ENCODE measurements at regions not wholly inside any gene's neighbourhood (a gene's known extent, or its start where the extent isn't known, plus 50 kb on each side); places are given as distances from the start of the nearest gene placed in this dataset.

DNA sequence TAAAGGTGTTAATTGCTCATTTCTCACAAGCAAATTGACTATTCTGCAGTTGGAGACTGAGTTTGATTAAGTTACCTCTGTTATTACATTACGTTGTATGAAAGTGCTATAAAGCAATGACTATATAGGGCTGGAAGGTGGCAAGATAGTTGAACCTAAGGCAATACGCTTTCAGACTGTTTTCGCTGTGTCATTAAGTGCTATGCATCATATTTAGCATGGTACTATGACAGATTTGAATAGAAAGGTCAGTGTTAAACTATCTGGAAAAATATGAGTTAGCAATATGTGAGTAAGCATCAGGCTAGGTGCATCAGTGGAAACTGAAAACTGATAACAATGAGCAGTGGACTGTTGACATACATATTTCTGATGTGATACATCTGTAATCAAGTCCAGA lies 206.0 kb upstream of the ARHGAP24 start:
- no peak for DNase-seq

DNA sequence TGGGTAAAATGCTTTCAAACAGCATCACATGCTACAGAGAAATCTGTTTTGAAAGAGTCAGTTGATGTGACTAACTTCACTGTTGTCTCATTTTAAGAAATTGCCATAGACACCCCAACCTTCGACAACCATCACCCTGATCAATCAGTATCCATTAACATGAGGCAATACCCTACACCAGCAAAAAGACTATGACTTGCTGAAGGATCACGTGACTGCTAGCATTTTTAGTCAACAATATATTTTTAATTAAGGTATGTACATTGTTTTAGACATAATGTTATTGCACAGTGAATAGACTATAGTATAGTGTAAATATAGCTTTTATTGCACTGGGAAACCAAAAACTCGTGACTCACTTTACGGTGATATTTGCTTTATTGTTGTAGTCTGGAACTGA lies 200.0 kb upstream of the ARHGAP24 start:
- no peak for DNase-seq

DNA sequence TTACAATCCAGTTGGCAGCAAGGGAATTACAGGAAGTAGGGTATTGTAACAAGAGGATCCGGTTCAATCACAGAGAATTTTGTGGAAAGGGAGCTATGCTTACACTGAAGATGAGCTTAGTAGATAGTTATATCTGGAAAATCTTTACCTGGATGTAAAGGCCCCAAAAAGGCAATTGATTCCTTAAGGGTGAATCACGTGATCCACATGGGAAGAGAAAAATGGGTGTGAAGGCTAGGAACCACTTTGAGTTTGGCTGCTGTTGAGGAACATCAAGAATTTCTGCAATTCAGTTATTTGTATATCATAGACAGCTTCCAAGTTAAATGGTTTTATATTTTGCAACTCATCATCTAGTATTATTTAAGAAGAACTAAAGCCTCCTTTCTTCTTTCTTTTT lies 194.0 kb upstream of the ARHGAP24 start:
- no peak for DNase-seq

DNA sequence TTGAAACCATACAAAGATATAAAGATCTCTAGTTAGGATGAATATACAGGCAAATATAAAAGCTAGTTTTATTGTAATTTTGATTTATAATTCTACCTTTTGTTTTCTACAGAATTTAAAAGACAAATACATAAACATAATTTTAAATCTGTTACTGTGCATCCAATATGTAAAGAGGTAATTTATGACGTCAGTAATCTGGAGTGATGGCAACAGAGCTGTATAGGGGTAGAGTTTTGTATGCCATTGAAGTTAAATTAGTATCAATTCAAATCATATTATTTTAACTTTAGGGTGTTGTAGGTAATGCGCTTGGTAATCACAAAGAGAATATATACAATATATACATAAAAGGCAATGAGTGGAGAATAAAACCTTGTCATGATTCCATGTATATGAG lies 183.7 kb upstream of the ARHGAP24 start:
- DNase-seq = no peak

DNA sequence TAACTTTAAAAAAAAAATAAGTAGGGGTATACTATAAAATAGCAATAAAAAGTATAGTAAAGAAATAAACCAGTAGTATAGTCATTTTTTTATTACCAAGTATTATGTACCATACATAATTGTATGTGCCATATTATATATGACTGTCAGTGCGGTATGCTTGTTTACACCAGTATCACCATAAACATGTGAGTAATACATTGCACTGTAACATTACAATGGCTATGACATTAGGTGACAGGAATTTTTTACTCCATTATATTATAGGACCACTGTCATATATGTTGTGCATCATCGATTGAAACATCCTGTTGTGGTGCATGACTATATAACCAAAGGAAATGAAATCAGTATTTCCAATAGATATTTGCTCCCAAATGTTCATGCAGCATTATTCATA lies 176.9 kb upstream of the ARHGAP24 start:
- no peak for DNase-seq

DNA sequence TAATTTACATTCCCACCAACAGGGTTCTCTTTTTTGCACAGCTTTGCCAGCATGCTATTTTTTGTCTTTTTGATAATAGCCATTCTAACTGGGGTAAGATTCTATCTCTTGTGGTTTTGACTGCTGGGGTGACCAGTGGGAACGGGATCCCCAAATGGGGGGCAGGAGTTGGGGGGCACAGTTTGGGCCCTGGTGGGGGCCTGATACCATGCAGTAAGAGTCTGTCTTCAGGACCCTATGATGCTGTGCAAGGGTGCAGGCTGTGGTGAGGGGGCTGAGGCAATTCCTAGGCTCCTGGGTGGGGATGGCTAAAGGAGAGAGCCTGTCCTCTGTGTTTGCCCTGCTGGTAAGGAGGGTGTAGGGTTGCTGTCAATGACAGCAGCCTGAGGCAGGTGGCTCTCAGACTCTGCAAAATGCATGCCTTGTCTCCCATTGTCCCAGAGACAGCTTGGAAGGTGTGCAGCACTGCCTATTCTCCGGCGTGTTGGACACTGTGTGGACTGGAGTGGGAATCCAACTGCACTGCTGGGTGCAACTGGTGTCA lies 172.7 kb upstream of the ARHGAP24 start:
- no peak for DNase-seq

DNA sequence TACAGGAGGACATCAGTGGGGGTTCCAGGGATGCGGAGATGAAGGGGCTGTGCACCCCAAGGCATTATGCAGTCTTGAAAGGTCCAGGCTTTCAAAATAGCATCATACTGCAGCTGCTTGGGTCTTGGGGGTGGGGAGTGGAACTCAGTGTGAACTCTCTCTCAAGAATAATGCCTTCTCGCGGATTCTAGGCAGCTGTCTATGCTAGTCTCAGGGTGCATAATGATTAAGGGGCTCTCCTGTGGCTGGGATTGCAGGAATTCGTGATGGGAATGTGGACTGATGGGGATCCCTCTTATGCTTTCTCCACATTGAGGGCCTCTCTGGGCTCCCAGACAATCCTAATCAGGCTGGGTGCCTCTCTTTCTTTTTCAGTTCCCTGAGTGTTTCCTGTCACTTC lies 172.2 kb upstream of the ARHGAP24 start:
- no peak for DNase-seq

DNA sequence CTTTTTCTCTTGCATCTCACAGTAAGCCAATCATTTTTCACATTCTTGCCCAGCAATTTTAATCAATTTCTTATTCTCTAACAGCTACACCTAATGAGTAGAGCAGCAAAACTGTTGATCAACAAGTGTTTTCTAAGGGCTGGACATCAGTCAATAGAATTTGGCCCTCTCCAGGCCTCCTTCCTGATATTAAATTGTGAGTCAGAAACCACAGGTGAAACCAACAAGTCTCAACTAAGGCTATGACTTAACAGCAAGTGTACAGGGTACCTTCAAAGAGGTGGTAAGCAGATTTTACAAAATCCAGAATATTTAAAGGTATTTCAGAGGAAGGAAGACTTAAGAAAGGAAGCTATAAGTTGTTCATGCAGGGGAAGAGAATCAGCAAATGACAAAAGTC lies 156.5 kb upstream of the ARHGAP24 start:
- DNase-seq = no peak

DNA sequence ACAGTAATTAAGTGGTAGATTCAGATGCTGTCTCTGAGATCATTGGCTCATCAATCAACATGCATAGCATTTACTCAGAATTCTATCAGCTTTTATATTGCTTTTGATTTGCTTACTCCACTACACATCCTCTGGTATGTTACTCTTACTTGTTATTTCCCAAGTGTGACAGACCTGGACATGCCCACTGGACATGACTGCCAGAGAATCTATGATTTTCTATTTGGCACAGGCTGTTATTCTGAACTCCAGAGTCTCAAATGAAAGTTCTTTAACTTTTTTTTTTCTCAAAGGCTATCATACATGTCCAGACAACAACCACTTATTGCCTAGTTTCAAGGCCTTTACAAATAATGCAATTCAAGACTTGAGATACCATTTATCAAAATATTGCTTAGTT lies 116.1 kb upstream of the ARHGAP24 start:
- no peak for DNase-seq

DNA sequence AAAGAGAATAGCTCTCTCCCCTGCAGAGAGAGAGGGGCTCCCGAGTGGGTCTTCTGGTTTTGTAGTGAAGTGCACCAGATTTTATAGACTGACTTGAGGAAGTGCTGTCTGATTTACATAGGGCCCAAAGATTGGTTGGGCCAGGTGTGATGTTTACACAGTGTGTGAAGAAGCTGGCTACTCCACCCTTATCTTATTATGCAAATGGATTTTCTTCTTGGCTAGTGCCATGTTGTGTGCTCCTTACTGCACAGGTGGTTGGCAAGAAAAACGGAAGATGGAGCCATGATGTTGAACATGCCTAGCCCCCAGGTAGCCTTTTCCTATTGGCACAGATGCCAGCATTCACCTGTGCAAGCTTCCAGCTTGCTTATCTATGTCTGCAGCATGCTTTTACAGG lies 112.4 kb upstream of the ARHGAP24 start:
- no peak for DNase-seq

DNA sequence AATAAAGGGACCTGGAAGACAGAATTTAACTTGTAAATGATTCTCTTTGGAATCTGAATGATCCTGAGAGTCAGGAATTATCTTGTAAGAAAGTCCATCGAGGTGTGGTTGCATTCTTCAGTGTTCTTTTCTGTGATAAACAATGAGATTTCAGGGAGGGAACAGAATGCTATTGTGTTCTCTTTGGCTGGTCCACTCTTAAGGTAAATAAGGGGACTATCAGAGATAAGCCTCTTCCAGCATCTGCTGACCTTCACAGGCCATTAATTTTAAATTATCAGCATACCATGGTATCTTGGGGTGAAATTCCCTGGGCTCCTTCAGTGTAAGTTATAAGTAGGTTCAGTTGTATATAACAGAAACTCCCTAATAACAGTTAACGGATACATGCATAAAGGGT lies 107.1 kb upstream of the ARHGAP24 start:
- no peak for DNase-seq

DNA sequence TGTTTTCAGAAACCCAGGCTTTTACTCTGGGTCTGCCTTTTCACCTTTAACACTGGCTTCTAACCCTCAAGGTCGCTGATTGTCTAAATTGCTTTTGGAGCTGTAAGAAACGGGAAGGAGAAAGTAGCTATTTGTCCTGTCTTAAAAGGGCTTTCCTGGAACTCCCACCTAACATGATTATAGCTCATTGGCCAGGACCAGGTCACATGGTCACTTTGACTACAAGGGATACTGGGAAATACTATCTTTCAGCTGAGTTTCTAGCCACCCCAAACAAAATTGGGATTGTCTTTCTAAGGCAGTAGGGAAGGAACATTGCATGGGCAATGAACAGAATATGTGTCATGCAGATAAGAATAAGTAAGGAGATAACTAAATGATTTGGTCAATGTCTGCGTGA lies 106.7 kb upstream of the ARHGAP24 start:
- DNase-seq = no peak

DNA sequence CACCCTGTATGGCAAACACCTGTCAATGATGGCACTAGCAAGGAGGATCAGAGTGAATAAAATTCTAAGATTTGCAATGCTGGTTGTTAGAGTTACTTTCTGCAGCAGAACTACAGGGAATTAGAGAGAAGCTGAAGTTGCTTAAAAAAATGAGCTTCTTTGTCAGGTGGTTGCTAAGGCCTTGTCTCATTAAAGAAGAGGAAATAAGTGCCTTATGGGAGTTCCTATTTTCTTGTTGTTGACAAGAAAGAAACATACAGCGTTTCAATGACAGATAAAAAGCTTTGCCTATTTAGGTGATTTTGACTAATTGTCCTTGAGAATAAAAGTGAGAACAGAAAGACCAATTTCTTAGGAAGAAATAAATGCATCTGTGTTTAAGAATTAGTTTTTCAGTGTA lies 106.0 kb upstream of the ARHGAP24 start:
- no peak for DNase-seq

DNA sequence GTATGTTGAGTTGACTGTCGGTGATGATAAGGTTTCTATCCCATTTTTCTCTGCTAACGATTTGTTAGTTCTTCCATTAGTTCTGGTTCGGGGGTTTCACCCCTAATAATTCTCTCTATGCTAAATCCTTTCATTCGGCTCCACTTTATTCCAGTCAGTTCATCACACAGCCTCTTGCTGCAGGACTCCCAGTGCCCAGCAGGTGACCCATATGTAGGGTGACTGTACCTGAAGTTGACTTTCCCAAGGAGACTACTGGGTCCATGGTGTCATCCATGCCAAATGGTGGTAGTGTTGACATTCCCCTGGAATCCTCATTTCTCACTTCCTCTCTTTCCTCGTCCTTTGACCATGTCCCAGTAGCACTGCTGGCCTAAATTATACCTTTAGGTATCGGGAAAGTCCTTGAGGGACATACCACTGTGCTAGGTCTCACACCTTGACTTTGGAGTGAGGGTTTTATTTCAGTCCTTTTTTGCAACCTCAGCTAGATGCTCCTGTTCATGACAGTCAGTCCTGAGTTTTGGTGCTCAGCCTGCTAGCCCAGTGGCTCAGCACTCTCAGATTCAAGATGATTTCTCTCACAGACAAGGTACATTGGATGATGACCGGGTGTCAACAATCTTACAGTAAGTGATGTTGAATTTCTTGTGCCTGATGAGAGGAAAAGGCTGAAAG lies 105.1 kb upstream of the ARHGAP24 start:
- no peak for DNase-seq

DNA sequence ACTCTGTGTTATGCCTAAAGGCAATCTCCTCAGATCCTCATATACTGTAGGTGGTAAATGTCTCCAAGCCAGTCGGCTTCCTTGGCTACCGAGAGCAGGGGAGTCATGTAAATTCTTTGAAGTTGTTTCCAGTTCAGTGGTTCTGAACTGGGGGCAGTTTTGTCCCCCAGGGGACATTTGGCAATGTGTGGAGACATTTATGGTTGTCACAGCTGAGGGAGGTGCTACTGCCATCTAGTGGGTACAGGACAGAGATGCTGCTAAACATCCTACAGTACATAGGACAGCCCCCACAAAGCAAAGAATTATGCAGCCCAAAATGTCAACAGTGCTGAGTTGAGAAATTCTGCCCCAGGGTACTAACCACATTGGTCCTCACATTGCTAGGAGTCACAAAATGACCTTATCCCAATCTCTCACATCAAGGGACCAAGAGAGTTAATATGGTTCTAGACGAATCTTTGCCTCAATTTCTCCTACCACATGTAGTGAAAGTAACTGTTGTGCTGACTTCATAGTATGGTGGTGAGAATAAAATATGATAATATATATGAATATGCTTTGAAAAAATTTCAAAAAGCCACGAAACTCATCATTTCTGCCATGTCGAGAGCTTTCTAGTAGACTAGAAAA lies 104.4 kb upstream of the ARHGAP24 start:
- DNase-seq = no peak

DNA sequence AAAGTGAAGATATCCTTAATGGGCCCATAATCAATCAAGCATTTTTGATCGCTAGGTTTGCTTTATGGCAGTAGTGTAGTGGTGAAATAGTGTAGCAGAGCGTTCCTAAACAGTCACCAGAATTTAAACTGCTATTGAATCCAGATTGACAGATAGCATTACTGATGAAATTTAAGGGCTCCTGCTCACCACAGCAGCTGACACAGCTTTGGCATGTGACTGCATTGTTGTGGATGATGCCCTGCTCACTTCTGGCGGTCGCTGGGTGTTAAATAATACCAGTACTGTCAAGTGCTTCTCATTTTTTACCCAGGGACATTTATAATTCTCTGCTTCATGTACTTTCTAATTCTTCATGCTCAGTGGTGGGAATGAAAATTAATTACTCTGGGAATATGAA lies 102.0 kb upstream of the ARHGAP24 start:
- no peak for DNase-seq

DNA sequence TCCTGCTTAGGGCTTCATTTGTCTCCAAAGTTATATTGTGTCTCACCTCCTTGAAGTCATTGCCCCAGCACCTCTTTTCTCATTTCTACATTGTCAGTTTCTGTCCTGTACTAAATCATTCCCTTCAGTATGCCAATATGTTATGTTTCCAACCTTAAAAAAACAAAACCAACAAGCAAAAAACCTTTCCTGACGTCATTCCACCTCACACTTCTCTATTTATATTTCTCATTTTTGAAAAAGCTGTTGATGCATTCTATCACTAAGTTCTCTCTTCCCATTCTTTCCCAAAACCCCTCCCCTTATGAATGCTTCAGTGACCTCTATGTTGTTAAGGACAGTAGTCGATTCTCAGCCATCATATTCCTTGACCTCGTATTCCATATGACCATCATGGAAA lies 98.7 kb upstream of the ARHGAP24 start:
- no peak for DNase-seq

DNA sequence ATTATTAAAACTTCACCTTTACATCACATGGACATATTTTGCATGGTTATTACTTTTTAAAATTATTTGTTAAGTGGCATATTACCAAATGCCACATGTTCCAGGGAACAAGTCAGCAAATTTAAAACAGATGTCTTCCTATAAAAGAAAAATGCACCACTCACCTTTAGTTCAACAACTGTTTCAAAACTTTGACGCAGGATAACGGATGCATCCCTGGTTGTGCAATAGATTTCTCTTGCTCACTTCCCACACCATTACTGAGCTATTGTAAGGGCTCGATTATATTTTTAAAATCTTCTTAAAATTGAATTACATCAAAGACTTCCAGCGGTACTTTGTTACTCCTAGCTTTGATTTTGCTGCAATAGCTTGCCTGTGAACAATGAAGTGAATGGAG lies 93.0 kb upstream of the ARHGAP24 start:
- DNase-seq = no peak

DNA sequence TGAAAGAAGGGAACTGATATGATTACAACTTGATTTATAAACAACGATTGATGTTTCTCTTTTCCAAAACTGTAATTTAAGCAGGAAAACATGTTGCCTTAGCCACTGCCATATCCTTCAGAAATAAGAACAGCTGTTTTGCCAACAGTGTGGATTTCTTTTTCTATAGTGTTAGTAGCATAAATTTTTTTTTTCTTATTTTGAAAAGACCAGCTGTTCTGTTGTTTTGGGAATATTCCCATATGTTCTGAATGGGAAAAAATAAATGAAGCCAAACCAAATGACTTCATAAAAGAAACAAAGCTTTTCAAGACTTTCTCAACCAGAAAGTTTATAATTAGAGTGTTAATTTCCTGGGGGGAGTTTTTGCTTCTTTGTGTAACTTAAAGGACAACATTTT lies 83.9 kb upstream of the ARHGAP24 start:
- DNase-seq = no peak

DNA sequence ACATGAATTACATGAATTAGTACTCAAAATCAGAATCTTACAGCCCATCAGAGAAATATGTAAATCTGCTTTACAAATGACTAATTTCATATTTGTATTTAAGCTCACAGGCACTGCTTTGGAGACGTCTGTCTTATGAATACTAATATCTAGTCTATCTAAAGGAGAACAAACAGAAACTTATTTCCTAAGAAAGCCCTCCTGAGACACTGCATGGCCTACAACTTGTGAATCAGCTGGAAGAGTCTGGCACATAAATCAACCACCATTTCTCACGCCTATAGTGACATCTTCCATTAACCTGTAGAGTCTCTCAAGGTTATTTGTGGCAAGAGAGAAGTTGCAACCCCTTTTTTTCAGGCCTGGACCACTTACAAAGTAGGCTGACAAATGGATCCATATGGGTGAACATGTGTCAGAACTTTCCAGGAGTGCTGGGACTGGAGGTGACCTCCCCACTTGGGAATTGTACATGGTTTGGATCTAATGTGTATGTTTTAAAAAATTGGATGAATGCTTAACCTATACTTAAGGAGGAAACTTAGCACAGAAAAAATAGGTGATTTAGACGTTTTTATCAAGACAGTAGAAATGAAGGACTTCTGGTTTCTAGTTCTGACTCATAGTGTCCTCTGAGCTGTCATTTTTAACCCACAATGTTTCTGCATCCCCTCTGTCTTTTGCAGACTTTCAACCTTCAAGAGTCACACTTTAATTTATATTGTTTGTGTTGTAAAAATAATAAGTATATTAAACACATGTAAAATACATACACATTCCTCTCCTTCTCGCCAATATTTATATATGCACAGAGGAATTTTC lies 83.2 kb upstream of the ARHGAP24 start:
- DNase-seq = no peak

DNA sequence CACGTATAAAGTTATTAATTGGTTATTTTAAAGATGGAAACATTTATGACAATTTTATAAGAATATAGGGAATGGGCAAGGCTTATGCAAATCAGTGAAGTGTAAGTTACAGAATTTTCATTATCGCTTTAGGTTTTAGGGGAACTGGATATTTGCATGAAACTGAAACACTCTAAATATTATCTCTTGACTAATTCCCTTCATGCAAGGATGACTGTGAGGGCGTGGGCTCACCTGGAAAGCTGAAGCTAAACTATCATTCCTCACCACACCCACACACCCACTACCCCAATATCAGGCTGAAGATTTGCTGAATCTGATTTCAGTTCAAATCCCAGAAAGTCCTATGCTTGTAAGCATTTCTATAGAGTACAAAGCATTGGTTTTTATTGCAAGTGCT lies 81.7 kb upstream of the ARHGAP24 start:
- DNase-seq = no peak

DNA sequence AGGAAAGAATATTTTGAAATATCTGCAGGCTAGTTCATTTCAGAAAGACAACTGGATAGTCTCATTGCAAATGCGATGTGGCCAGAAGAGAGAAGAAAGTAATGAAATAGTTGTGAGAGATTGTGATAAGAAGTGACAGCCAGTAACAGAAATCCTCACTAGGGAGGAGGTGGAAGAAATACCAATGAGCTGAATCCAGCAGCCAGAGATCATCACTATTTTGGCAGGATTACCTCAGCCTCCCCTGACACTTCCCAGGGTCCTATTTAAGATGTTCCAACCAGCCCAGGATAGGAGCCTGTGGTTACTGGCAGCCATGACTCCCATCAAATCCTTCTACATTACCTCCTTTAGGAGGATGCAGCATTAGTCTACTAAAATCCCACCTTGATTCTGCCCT lies 76.7 kb upstream of the ARHGAP24 start:
- no peak for DNase-seq

DNA sequence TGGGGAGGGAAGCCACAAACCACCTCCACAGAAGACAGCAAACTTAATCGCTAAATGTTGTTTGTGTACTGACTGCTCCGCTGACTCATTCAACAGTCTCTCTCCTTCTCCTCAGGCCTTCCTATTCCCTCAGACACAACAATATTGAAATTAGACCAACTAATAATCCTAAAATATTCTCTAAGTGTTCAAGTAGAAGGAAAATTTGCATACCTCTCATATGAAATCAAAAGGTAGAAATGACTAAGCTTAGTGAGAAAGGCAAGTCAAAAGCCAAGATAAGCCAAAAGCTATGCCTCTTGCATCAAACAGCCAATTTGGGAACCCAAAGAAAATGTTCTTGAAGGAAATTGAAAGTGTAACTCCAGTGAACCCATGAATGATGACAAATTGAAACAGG lies 75.7 kb upstream of the ARHGAP24 start:
- DNase-seq = no peak

DNA sequence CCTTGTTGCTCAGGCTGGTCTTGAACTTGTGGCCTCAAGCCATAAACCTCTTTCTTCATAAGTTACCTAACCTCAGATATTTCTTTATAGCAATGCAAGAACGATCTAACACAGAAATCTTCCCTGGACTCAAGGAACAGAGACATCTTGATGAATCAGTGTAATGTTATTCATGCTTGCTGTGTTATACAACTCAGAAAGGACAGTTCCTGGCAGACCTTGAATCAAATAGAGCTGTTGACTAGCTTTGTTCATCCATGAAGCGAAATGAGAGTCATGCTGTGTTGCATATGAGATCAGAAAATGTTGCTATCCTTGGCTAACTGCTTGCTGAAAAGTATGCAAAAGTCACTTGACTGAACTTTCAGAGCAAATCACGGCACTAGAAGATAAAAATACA lies 72.6 kb upstream of the ARHGAP24 start:
- no peak for DNase-seq
